Epithelial cell of proximal tubule (primary cell): ENCODE measurements at regions not wholly inside any gene's neighbourhood (a gene's known extent, or its start where the extent isn't known, plus 50 kb on each side); places are given as distances from the start of the nearest gene placed in this dataset.
"Not testable (repeated sequence)": the region's sequence is repeated elsewhere in the genome, so short reads cannot be mapped to it uniquely, and the experiment has no call there.

Source experiments
- DNase-seq: peaks from one replicate; pipeline ENCODE4 v3.0.0-alpha.2; 2011; ENCODE audit warnings: low read depth
- H3K4me3 ChIP-seq: 2 replicates; pipeline ENCODE4 v1.5.1; 2011; ENCODE audit warnings: low read depth, mild to moderate bottlenecking, low read length
- TF ChIP-seq, protein P1 (sequence below): conservative IDR thresholded peaks from 2 replicates; pipeline ENCODE4 v1.5.1; 2012; ENCODE audit warnings: low read depth, mild to moderate bottlenecking, low read length

- no peak overlapping the region for H3K4me3 ChIP-seq
These were observed 165.3 kb downstream of the HLX start for GRCh38 chr1:221044538-221044937.

GRCh38 chr1:221045151-221045550 is 165.9 kb downstream of the HLX start:
- TF ChIP-seq, protein P1, sequence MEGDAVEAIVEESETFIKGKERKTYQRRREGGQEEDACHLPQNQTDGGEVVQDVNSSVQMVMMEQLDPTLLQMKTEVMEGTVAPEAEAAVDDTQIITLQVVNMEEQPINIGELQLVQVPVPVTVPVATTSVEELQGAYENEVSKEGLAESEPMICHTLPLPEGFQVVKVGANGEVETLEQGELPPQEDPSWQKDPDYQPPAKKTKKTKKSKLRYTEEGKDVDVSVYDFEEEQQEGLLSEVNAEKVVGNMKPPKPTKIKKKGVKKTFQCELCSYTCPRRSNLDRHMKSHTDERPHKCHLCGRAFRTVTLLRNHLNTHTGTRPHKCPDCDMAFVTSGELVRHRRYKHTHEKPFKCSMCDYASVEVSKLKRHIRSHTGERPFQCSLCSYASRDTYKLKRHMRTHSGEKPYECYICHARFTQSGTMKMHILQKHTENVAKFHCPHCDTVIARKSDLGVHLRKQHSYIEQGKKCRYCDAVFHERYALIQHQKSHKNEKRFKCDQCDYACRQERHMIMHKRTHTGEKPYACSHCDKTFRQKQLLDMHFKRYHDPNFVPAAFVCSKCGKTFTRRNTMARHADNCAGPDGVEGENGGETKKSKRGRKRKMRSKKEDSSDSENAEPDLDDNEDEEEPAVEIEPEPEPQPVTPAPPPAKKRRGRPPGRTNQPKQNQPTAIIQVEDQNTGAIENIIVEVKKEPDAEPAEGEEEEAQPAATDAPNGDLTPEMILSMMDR = no peak
- DNase-seq = no peak
- H3K4me3 ChIP-seq = no peak overlapping the region

More at GRCh38 chr1:221044538-221044937, 165.3 kb downstream of the HLX start:
- TF ChIP-seq, protein P1 = no peak
- no peak for DNase-seq

DNA sequence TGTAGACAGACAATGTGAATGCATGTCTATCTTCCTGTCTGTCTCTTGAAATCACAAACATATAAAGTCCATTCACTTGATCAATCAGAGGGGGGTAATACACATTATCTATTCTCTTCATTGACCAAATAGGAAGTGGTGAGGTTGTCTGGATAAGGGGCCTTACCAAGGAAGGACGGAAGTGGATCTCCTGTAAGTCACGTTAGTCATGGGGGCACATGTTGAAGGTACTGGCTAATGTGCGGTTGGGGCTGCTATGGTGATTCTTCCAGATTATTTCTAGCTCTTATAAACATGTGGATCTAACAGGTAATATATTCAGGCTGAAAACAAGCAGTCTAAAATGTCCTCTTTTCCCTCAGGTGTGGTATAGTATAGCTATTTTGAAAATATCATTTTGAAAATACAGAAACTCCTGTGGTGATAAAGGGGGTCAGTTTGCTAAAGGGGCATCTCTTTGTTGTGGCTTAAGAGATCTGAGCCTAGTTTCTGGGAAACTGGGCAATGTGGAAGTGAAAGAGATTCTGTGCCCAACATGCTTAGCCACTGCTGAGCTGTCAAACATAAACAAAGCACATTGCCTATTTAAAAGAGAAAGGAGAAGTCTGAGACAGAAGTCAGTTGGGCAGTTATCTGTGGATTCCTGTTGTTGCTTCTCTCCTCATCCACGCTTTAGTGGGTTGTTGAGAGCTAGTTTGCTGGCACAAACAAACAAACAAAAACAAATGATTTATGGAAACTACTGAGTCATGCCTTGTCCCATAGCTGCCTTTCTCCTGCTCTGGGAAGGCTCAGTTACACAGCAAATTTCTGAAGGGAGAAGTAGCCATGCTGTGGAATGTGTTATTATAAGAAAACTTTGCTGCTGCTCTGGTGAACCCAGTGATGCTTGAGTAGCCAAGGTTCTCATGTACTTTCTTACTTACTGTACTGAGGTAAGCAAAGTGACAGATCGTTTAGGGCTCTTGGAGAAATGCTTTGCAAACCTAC is 166.9 kb downstream of the HLX start:
- TF ChIP-seq, protein P1 = no peak
- no peak overlapping the region for H3K4me3 ChIP-seq
- peak; percentile 49 for DNase-seq

DNA sequence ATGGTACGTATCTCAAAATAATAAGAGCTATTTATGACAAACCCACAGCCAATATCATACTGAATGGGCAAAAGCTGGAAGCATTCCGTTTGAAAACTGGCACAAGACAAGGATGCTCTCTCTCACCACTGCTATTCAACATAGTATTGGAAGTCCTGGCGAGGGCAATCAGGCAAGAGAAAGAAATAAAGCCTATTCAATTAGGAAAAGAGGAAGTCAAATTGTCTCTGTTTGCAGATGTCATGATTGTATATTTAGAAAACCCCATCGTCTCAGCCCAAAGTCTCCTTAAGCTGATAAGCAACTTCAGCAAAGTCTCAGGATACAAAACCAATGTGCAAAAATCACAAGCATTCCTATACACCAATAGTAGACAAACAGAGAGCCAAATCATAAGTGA is 172.1 kb downstream of the HLX start:
- DNase-seq, H3K4me3 ChIP-seq: not testable (repeated sequence)

- H3K4me3 ChIP-seq = no peak overlapping the region
- DNase-seq = no peak
- TF ChIP-seq, protein P1 = no peak
These were observed 174.6 kb downstream of the HLX start for GRCh38 chr1:221053889-221054288.

DNA sequence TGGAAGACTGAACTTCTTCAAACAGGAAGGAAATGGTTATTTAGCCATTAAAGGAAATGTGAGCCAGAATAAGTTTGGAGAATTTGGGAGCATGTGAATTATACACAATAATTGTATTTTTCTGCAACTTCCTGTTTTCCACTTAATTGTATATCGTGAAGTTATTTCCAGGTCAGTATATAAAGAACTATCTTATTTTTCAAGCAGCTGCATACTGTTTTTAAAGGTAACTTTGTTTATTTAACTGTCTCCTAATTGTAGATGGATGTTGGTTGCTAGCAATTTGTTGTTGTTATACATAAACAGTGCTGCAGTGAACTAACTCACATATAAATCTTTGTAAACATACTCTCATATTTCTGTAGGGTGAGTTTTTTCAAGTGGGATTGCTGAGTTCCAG is 180.3 kb downstream of the HLX start:
- DNase-seq = no peak
- no peak overlapping the region for H3K4me3 ChIP-seq
- TF ChIP-seq, protein P1 = no peak

GRCh38 chr1:221063651-221064050 is 184.4 kb downstream of the HLX start:
- TF ChIP-seq, protein P1 = no peak
- no peak for DNase-seq

More at GRCh38 chr1:221063651-221064050, 184.4 kb downstream of the HLX start:
- H3K4me3 ChIP-seq = no peak overlapping the region
